ENCODE measurements at regions not wholly inside any gene's neighbourhood (a gene's known extent, or its start where the extent isn't known, plus 50 kb on each side); places are given as distances from the start of the nearest gene placed in this dataset.
"Not testable (repeated sequence)": the region's sequence is repeated elsewhere in the genome, so short reads cannot be mapped to it uniquely, and the experiment has no call there.

- no peak overlapping the region for H3K27ac ChIP-seq
- POLR2A ChIA-PET (ENCODE audit: low non-redundant PET) = no interaction called here
- DNase-seq (ENCODE audit: low spot score) = no peak
- CTCF ChIA-PET = interaction anchor here (0.6 kb wide), 1 partner anchor 1038 kb away, joined by 5 read pairs; no protein-coding TSS in a partner anchor
- TF ChIP-seq CTCF (conservative IDR thresholded peaks at IDR 0.05; ENCODE audit: low read depth) = no peak
Observed at GRCh38 chrX:147533426-147533825, 378.3 kb upstream of the FMR1 start.

GRCh38 chrX:147537172-147537571, 374.5 kb upstream of the FMR1 start:
- no peak for DNase-seq (ENCODE audit: low spot score)
- no peak for TF ChIP-seq CTCF (conservative IDR thresholded peaks at IDR 0.05; ENCODE audit: low read depth)
- CTCF ChIA-PET = no interaction called here
- H3K27ac ChIP-seq = no peak overlapping the region
- POLR2A ChIA-PET (ENCODE audit: low non-redundant PET) = no interaction called here

GRCh38 chrX:147548023-147548422, 363.7 kb upstream of the FMR1 start:
- DNase-seq (ENCODE audit: low spot score); CTCF ChIA-PET; H3K27ac ChIP-seq; POLR2A ChIA-PET (ENCODE audit: low non-redundant PET): not testable (repeated sequence)

GRCh38 chrX:147550217-147550616, 361.5 kb upstream of the FMR1 start:
- no peak overlapping the region for H3K27ac ChIP-seq
- TF ChIP-seq CTCF (conservative IDR thresholded peaks at IDR 0.05; ENCODE audit: low read depth) = no peak
- ChIA-PET POLR2A (ENCODE audit: low non-redundant PET) (no interaction called here), CTCF (interaction anchor here (1.3 kb wide), 1 partner anchor 75 kb away, joined by 4 read pairs; no protein-coding TSS in a partner anchor)
- no peak for DNase-seq (ENCODE audit: low spot score)

- CTCF ChIA-PET = no interaction called here
- TF ChIP-seq CTCF (conservative IDR thresholded peaks at IDR 0.05; ENCODE audit: low read depth) = no peak
- no peak overlapping the region for H3K27ac ChIP-seq
- no peak for DNase-seq (ENCODE audit: low spot score)
- POLR2A ChIA-PET (ENCODE audit: low non-redundant PET) = no interaction called here
Observed at GRCh38 chrX:147559191-147559590, 352.5 kb upstream of the FMR1 start.

GRCh38 chrX:147565237-147565636, 346.5 kb upstream of the FMR1 start:
- CTCF ChIA-PET = interaction anchor here (0.7 kb wide), 1 partner anchor 261 kb away, joined by 3 read pairs; no protein-coding TSS in a partner anchor
- TF ChIP-seq CTCF (conservative IDR thresholded peaks at IDR 0.05; ENCODE audit: low read depth) = no peak
- POLR2A ChIA-PET (ENCODE audit: low non-redundant PET) = no interaction called here
- peak; percentile 1 for DNase-seq (ENCODE audit: low spot score)
- no peak overlapping the region for H3K27ac ChIP-seq

GRCh38 chrX:147570483-147570882, 341.2 kb upstream of the FMR1 start:
- ChIA-PET POLR2A (ENCODE audit: low non-redundant PET) (no interaction called here), CTCF (interaction anchor here (0.7 kb wide), 1 partner anchor 40 kb away, joined by 3 read pairs; no protein-coding TSS in a partner anchor)
- no peak for TF ChIP-seq CTCF (conservative IDR thresholded peaks at IDR 0.05; ENCODE audit: low read depth)
- DNase-seq (ENCODE audit: low spot score) = no peak
- H3K27ac ChIP-seq = no peak overlapping the region

Measured in RWPE1 (cell line).